HepG2 (cell line): ENCODE measurements at regions not wholly inside any gene's neighbourhood (a gene's known extent, or its start where the extent isn't known, plus 50 kb on each side); places are given as distances from the start of the nearest gene placed in this dataset.

Source experiments
- ATAC-seq: fragments of 200-7000 bp; cut with Tn5 transposase; 3 replicates; pipeline ENCODE4 v1.9.1; 2020; ENCODE audit warnings: mild to moderate bottlenecking, moderate library complexity
- BruUV-seq: library from RNA; stranded (reverse); fragments of 400-500 nt; replicated peaks from 2 replicates; lab custom pipeline; 2021; lab: Mats Ljungman, UMichigan
- CTCF ChIA-PET: fragments of 300-600 bp; formaldehyde crosslinking; extraction: SDS; loops from one replicate; lab custom pipeline; 2021; ENCODE audit warnings: low total read pairs, inconsistent platforms, low intra/inter-chr PET ratio; lab: Yijun Ruan, JAX
- POLR2A ChIA-PET: fragments of 350-600 bp; sonication (Branson Sonifier 250); formaldehyde crosslinking; loops from one replicate; lab custom pipeline; 2020; ENCODE audit warnings: antibody characterized with exemption, inconsistent platforms; lab: Yijun Ruan, JAX
- DNase-seq: peaks from one replicate; pipeline ENCODE4 v3.0.0-alpha.2; 2015; ENCODE audit warnings: low spot score
- FAIRE-seq: peaks from 3 replicates; lab custom pipeline; 2011; peaks lifted over from hg19 to GRCh38; lab: Jason Lieb, UNC
- H2AFZ ChIP-seq: one replicate; pipeline ENCODE4 v1.6.1; 2011; ENCODE audit warnings: low read length, inconsistent platforms
- H3K27ac ChIP-seq: fragments of 300-600 bp; 3 replicates; pipeline ENCODE4 v1.8.0; 2011; ENCODE audit warnings: mixed run types, mild to moderate bottlenecking, mixed read lengths, low read length, inconsistent platforms; ENCODE audit not compliant: insufficient read depth; ENCODE audit errors: extremely low read length
- H3K27me3 ChIP-seq, 2 experiments: fragments of 200-600 bp in 1 of 2; 2 replicates in 1 of 2; 3 replicates in 1 of 2; pipeline versions ENCODE4 v1.6.0 to v1.8.0; 2011; ENCODE audit warnings: low read length in 2 of 2, mild to moderate bottlenecking in 2 of 2, moderate library complexity in 2 of 2, inconsistent platforms in 1 of 2; ENCODE audit not compliant: insufficient read depth in 2 of 2, control insufficient read depth in 1 of 2
- H3K36me3 ChIP-seq, 2 experiments: fragments of 200-600 bp in 1 of 2; replicated peaks in 1 of 2; 2 replicates in 1 of 2; 3 replicates in 1 of 2; pipeline versions ENCODE4 v1.5.1 to v1.8.0; 2011; ENCODE audit warnings: low read length in 2 of 2, inconsistent platforms in 1 of 2; ENCODE audit not compliant: insufficient read depth in 2 of 2, control insufficient read depth in 1 of 2
- H3K4me1 ChIP-seq: 2 replicates; pipeline ENCODE4 v1.5.1; 2012; ENCODE audit warnings: low read length, inconsistent platforms; ENCODE audit not compliant: insufficient read depth
- H3K4me2 ChIP-seq: 2 replicates; pipeline ENCODE4 v1.6.0; 2011; ENCODE audit warnings: low read depth, low read length, inconsistent platforms
- H3K4me3 ChIP-seq, 3 experiments: fragments of 200-600 bp in 1 of 3; sonication (generic), shearing (Covaris generic) in 1 of 3; replicated peaks in 1 of 3; 2 replicates each; pipeline ENCODE4 v1.5.1; 2011 to 2016; ENCODE audit warnings: low read length in 3 of 3, inconsistent platforms in 2 of 3, low read depth in 2 of 3, mild to moderate bottlenecking in 2 of 3, control low read depth in 1 of 3, mixed read lengths in 1 of 3; ENCODE audit not compliant: insufficient read depth in 1 of 3
- H3K79me2 ChIP-seq: one replicate; pipeline ENCODE4 v1.6.1; 2011; ENCODE audit warnings: low read length, inconsistent platforms; ENCODE audit not compliant: insufficient read depth
- H3K9ac ChIP-seq: 2 replicates; pipeline ENCODE4 v1.6.0; 2011; ENCODE audit warnings: mild to moderate bottlenecking, low read depth, low read length, inconsistent platforms; ENCODE audit not compliant: insufficient read depth
- H3K9me3 ChIP-seq: 2 replicates; pipeline ENCODE4 v1.5.1; 2012; ENCODE audit warnings: mild to moderate bottlenecking, low read length
- H4K20me1 ChIP-seq: 2 replicates; pipeline ENCODE4 v1.6.0; 2011; ENCODE audit warnings: inconsistent platforms, mild to moderate bottlenecking, low read length, moderate library complexity; ENCODE audit not compliant: insufficient read depth
- MAFK ChIP-seq, 2 experiments: IDR thresholded peaks in 1 of 2; conservative IDR thresholded peaks in 1 of 2; 2 replicates each; pipeline ENCODE4 v1.6.1; 2011; ENCODE audit warnings: improper control_type of control experiment in 2 of 2, low read length in 2 of 2
- PITX1 ChIP-seq: sonication (generic); formaldehyde crosslinking; IDR thresholded peaks from 2 replicates; pipeline ENCODE4 v1.5.1; 2020; ENCODE audit warnings: mild to moderate bottlenecking, missing genetic modification reagents
- TOE1 ChIP-seq: sonication (generic); formaldehyde crosslinking; IDR thresholded peaks from 2 replicates; pipeline ENCODE4 v1.4.0; 2020; ENCODE audit warnings: mild to moderate bottlenecking, missing genetic modification reagents
- ZKSCAN5 ChIP-seq: sonication (generic); formaldehyde crosslinking; IDR thresholded peaks from 2 replicates; pipeline ENCODE4 v1.5.1; 2020; ENCODE audit warnings: mild to moderate bottlenecking, missing genetic modification reagents
- ZNF143 ChIP-seq: sonication (generic); formaldehyde crosslinking; IDR thresholded peaks from 2 replicates; pipeline ENCODE4 v1.4.0; 2020; ENCODE audit warnings: missing genetic modification reagents
- ZNF703 ChIP-seq: sonication (generic); formaldehyde crosslinking; IDR thresholded peaks from 2 replicates; pipeline ENCODE4 v1.5.1; 2020; ENCODE audit warnings: missing genetic modification reagents, mild to moderate bottlenecking, moderate library complexity, borderline replicate concordance
- ZNF724P ChIP-seq: sonication (generic); formaldehyde crosslinking; IDR thresholded peaks from 2 replicates; pipeline ENCODE4 v1.8.0; 2022; ENCODE audit warnings: missing genetic modification reagents, borderline replicate concordance
- ZNF749 ChIP-seq: sonication (generic); formaldehyde crosslinking; IDR thresholded peaks from 2 replicates; pipeline ENCODE4 v1.8.0; 2022; ENCODE audit warnings: mild to moderate bottlenecking, missing genetic modification reagents, moderate library complexity, borderline replicate concordance
- ZNF768 ChIP-seq: sonication (generic); formaldehyde crosslinking; IDR thresholded peaks from 2 replicates; pipeline ENCODE4 v1.4.0; 2020; ENCODE audit warnings: missing genetic modification reagents
- WGBS: methylation state at CpG from one replicate; pipeline ENCODE4 v1.1.6; 2017; ENCODE audit warnings: low lambda C conversion rate; 5-methylcytosine and 5-hydroxymethylcytosine counted together
- in situ Hi-C: cut with HindIII; loops from 2 replicates; pipeline ENCODE4 v1.10.0; 2017; ENCODE audit warnings: low pct_unique_long_range_greater_than_20kb; ENCODE audit not compliant: extremely low pct_ligation_motif_present
- intact Hi-C: fragments of 100-400 bp; cut with micrococcal nuclease; formaldehyde crosslinking; loops from one replicate; pipeline ENCODE4 v1.10.0; 2022; ENCODE audit not compliant: unreplicated experiment

- no peak for TF ChIP-seq TOE1 (CRISPR knock-in tag)
These were observed 202.5 kb downstream of the TLE3 start (continued) for GRCh38 chr15:69895202-69895601.

GRCh38 chr15:69896606-69897005 is 201.1 kb downstream of the TLE3 start:
- ATAC-seq (no peak), DNase-seq (no peak), FAIRE-seq (no peak)
- ChIA-PET POLR2A (no interaction called here), CTCF (no interaction called here)
- H3K79me2 ChIP-seq: no peaks in the 10 kb centered on the region
- no peak overlapping the region for H3K9ac ChIP-seq
- H4K20me1 ChIP-seq: 0 out of 2 replicates have a peak, but pooled peaks cover 2% of the 10 kb centered on the region
- no peak overlapping the region for H3K27ac ChIP-seq
- no peaks in the 10 kb centered on the region for H3K4me1 ChIP-seq
- no peaks in the 10 kb centered on the region for H3K9me3 ChIP-seq
- H3K27me3 ChIP-seq: peaks cover 2 to 6% of the 10 kb centered on the region in 2 experiments; a peak in 3 of 5 replicates
- no peaks in the 10 kb centered on the region for H3K36me3 ChIP-seq
- no TSS peak for BruUV-seq
- TF ChIP-seq ZNF703 (CRISPR knock-in tag): no peak
- no peak for TF ChIP-seq MAFK (conservative IDR thresholded peaks at IDR 0.05 in 1 of 2, IDR thresholded peaks at IDR 0.05 in 1 of 2; ENCODE audit: low read length in 2 of 2)
- no peak for TF ChIP-seq ZNF143 (CRISPR knock-in tag)
- TF ChIP-seq ZKSCAN5 (CRISPR knock-in tag): no peak
- TF ChIP-seq ZNF724P (CRISPR knock-in tag): no peak
- no peak for TF ChIP-seq PITX1 (CRISPR knock-in tag)
- in situ Hi-C loops (no loop called here), intact Hi-C loops (no loop called here)
- no peak overlapping the region for H3K4me3 ChIP-seq
- H3K4me2 ChIP-seq: no peak overlapping the region
- H2AFZ ChIP-seq: no peak overlapping the region

- no peak for TF ChIP-seq ZNF749
- no peak for TF ChIP-seq ZNF768 (CRISPR knock-in tag)
- Histone ChIP-seq H4K20me1 (no peaks in the 10 kb centered on the region), H3K9ac (no peak overlapping the region), H3K4me1 (no peaks in the 10 kb centered on the region), H3K27ac (no peak overlapping the region), H3K4me2 (no peak overlapping the region), H3K4me3 (no peak overlapping the region), H3K27me3 (peaks cover 2 to 5% of the 10 kb centered on the region in 2 experiments; a peak in 2 of 5 replicates), H3K79me2 (no peaks in the 10 kb centered on the region), H2AFZ (no peak overlapping the region), H3K9me3 (no peaks in the 10 kb centered on the region), H3K36me3 (no peaks in the 10 kb centered on the region)
- in situ Hi-C loops (no loop called here), intact Hi-C loops (no loop called here)
- 0% methylated on average over 4 of the region's 4 CpGs for WGBS
- ChIA-PET CTCF (no interaction called here), POLR2A (no interaction called here)
- no peak for ATAC-seq
- FAIRE-seq: no peak
- DNase-seq: no peak
- BruUV-seq: no TSS peak
These were observed 200.7 kb downstream of the TLE3 start for GRCh38 chr15:69897061-69897460.
